ENCODE measurements at regions not wholly inside any gene's neighbourhood (a gene's known extent, or its start where the extent isn't known, plus 50 kb on each side); places are given as distances from the start of the nearest gene placed in this dataset.

DNA sequence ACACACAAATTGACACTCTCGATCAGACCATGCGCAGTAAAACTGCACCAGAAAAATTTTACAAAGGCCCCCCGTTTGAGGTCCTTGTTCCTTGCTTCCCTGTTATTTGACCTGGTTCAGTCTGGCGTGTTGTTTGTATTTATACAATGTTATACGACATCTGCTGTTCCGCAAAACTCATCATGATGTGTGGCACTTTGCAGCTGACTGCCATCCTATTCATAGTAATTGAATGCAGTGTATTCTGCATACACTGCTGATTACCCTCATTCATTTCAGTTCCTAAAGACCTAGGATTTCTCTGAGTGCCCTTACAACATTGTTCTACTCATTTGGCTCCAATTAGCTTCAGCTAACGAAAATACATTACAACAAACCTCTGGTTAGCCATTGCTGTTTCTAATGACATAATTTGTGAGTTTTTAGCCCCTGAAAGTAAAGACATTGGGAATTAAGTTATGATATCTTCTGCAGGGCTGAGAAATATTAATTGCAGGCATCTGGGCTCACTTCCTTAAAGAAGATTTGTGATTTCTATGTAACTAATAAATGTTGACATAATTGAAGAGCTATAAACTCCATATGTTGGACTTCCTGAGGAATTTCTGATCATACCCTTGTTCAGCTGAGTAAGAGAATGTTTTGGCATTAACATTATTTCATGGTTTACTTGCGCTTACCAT, 75.7 kb downstream of the C3orf38 start:
- no peak for TF ChIP-seq POLR2A (IDR thresholded peaks at IDR 0.05)
- TF ChIP-seq, protein P1, sequence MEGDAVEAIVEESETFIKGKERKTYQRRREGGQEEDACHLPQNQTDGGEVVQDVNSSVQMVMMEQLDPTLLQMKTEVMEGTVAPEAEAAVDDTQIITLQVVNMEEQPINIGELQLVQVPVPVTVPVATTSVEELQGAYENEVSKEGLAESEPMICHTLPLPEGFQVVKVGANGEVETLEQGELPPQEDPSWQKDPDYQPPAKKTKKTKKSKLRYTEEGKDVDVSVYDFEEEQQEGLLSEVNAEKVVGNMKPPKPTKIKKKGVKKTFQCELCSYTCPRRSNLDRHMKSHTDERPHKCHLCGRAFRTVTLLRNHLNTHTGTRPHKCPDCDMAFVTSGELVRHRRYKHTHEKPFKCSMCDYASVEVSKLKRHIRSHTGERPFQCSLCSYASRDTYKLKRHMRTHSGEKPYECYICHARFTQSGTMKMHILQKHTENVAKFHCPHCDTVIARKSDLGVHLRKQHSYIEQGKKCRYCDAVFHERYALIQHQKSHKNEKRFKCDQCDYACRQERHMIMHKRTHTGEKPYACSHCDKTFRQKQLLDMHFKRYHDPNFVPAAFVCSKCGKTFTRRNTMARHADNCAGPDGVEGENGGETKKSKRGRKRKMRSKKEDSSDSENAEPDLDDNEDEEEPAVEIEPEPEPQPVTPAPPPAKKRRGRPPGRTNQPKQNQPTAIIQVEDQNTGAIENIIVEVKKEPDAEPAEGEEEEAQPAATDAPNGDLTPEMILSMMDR (IDR thresholded peaks at IDR 0.05): no peak

All from uterus (tissue), 2 donors.